HL-60 (cell line): ENCODE measurements at regions not wholly inside any gene's neighbourhood (a gene's known extent, or its start where the extent isn't known, plus 50 kb on each side); places are given as distances from the start of the nearest gene placed in this dataset.

Source experiments
- GABPA ChIP-seq: IDR thresholded peaks from 2 replicates; pipeline ENCODE4 v1.6.1; 2012; ENCODE audit warnings: low read depth
- POLR2AphosphoS5 ChIP-seq: IDR thresholded peaks from 2 replicates; pipeline ENCODE4 v1.6.1; 2012; ENCODE audit warnings: low read depth
- REST ChIP-seq: IDR thresholded peaks from 2 replicates; pipeline ENCODE4 v1.6.1; 2012; ENCODE audit warnings: low read depth; ENCODE audit not compliant: insufficient replicate concordance
- SPI1 ChIP-seq: IDR thresholded peaks from 2 replicates; pipeline ENCODE4 v1.6.1; 2012; ENCODE audit warnings: low read depth, mild to moderate bottlenecking, borderline replicate concordance
- TF ChIP-seq, protein P1 (sequence below): IDR thresholded peaks from one replicate; pipeline ENCODE4 v1.5.1; 2011; ENCODE audit warnings: low read length, control low read depth, inconsistent platforms; ENCODE audit not compliant: insufficient read depth

DNA sequence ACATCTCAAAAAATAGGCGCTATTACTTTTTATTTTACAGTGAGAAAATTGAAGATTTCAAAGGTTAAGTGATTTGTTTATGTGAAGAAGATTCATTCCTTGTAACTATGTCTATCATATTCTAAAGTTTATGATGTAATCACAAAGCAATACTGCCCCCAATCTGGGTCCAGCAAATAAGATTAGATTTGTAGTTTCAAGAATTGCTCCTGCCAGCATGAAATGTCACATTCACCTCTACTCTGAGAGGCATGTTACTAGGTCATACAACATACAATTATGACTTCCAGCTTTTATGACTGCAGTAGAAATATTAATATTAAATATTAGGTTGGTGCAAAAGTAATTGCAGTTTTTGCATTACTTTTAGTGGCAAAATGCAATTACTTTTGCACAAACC is 976.2 kb downstream of the FSTL5 start:
- TF ChIP-seq, protein P1, sequence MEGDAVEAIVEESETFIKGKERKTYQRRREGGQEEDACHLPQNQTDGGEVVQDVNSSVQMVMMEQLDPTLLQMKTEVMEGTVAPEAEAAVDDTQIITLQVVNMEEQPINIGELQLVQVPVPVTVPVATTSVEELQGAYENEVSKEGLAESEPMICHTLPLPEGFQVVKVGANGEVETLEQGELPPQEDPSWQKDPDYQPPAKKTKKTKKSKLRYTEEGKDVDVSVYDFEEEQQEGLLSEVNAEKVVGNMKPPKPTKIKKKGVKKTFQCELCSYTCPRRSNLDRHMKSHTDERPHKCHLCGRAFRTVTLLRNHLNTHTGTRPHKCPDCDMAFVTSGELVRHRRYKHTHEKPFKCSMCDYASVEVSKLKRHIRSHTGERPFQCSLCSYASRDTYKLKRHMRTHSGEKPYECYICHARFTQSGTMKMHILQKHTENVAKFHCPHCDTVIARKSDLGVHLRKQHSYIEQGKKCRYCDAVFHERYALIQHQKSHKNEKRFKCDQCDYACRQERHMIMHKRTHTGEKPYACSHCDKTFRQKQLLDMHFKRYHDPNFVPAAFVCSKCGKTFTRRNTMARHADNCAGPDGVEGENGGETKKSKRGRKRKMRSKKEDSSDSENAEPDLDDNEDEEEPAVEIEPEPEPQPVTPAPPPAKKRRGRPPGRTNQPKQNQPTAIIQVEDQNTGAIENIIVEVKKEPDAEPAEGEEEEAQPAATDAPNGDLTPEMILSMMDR, result no peak
- TF ChIP-seq POLR2AphosphoS5 (no peak), GABPA (no peak), REST (no peak), SPI1 (no peak)
